GF-D8 (cell line): ENCODE measurements at regions not wholly inside any gene's neighbourhood (a gene's known extent, or its start where the extent isn't known, plus 50 kb on each side); places are given as distances from the start of the nearest gene placed in this dataset.
"Not testable (repeated sequence)": the region's sequence is repeated elsewhere in the genome, so short reads cannot be mapped to it uniquely, and the experiment has no call there.

Experiments
- DNase-seq: peaks from one replicate; lab custom pipeline; 2025; lab: John Stamatoyannopoulos, UW

DNA sequence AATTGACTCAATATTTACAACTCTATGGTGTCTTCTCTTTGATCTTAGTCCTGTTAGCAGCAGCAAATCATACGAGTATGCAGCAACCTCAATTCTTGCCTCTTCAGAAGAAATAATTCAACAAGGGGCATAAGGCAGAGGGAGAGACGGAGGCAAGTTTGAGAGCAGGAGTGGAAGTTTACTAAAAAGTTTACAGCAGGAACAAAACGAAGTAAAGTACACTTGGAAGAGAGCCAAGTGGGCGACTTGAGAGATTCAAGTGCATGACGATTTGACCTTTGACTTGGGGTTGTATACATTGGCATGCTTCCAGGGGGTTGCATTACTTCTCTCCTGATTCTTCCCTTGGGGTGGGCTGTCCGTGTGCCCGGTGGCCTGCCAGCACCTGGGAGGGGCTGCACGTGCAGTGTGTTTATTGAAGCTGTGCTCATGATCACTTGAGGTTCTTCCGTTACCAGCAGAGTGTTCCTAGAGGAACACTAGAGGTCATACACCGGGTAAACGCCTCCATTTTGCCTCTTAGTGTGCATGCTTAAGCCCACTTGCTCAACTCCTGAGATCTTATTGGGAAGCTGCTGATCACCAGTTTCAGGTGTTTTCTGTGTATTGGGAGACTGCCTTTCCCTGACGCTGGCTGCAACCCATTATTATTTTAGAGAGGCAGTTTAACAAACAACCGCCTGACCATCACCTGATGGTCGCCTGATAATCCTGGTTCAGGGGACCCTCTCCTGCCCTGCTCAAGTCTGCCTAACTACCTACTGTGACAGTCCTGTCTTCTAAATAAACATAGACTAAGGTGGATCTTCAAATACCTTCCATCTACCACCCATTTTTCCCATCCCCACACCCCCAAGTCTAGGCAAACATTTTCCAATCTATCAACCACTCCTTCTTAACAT, 172.4 kb upstream of the MYLIP start:
- no peak for DNase-seq

DNA sequence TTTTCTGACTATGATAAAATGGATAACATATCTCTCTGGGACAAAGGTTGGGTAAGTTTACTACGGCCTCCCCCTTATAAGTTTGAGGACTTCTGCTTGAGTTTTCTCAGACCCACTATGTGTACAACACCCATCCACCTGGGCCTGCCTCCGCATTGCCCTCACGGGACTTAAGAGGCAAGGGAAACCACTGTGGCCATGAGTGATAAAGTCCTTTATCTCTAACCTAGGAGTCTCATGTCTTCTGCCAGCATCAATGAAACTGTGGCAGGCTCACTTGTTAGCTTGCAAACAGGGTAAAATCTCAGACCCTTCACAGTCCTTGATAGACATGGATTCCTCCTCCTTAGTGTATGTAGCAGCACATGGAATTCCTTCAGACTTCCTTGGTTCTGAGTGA, 173.4 kb upstream of the MYLIP start:
- DNase-seq = no peak

DNA sequence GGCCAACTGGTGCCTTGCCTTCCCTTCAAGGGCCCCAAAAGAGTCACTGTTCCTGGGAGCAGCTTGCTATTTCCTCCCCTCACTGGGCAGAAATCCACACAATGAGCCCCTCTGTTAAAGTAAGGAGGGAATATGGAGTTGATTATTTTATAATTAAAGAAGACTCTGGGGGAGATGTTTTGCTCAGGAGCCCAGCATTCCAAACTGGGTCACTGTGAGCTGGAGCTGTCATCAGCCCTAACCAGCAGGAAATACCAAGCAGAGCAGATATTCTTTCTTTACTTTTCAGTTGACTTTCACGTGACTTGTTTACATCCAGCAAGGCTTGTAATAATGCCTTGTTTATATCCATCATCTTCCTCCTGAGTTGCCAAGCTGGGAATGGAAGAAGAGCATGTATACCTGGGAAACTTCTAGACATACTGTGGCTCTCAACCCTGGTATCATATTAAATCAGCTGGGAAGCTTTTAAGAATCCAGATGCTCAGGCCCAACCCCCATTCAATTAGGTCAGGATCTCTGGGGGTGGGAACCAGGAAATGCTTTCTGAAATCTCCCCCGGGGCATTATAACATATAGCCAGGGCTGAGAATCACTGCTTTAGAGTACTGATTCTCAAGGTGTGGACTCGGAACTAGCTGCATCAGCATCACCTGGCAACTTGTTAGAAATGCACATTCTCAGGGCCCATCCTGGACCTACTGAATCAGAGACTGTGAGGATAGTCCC, 175.6 kb upstream of the MYLIP start:
- DNase-seq = no peak

GRCh38 chr6:15952231-15953151, 176.4 kb upstream of the MYLIP start:
- no peak for DNase-seq

GRCh38 chr6:15950962-15951569, 177.8 kb upstream of the MYLIP start:
- no peak for DNase-seq

GRCh38 chr6:15949982-15950381, 178.9 kb upstream of the MYLIP start:
- no peak for DNase-seq

DNA sequence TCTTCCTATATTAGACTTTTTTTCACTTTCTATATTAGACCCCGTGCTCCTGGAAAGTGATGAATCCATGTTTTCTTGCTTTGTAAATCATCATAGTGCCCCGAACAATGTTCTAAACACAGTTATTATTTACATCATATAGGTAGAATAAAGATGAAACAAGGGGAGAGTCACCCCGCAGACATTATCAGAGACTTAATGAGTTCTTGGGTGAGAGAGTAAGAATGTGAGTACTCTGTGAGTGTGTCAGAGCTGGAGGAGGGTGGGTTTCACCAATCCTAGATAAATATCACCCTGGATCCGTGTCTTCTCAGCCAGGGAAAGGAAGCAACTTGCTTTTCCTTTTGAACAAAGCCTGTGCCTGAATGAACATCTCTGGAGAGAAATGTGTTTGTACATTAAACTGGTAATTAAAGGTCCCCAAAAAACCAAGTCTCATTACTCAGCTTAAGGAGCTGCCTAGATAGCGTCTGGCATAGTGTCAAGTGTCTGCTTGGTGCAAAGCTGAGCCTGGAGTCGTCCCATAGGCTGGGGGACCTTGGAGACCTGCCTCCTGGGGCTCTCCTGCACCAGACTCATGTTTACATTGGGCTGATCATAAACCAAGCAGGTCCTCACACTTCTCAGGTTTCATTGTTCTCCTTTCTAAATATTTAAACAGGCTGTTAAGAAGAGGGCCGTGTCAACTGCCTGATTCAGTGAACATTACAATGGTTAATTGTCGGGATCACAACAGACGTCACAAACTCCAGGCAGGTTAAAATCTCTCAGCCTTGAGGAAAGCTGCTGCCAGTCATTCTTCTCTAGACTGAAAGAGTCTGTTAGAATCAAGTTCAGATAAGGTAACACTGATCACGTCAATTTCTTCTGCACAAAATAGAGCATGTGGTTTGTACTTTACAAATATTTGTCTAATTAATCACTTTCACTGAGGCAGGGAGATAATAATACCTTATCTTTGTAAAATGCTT, 179.7 kb upstream of the MYLIP start:
- no peak for DNase-seq

- no peak for DNase-seq
Measured at GRCh38 chr6:15947923-15948322, 181.0 kb upstream of the MYLIP start.

DNA sequence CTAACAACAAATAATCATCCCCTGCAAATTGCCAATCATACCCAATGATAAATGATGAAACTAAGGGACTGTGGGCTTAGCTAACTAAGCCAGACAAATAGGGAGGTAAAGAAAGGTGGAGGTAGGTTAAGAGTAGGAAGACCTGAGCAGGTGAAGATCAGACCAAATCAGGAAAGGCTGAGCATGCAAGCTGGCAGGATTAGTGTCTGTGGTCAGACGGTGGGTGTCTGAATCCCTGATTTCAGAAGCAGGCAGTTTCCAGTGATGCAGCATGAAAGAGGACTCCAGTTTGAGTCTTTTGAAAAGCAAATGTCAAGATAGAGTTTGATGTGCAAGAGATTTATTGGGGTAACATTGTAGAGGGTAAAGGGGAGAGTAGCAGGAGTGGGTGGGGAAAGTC, 181.4 kb upstream of the MYLIP start:
- no peak for DNase-seq

- DNase-seq = no peak
Measured at GRCh38 chr6:15946701-15947385, 182.0 kb upstream of the MYLIP start.

GRCh38 chr6:15945593-15946159, 183.2 kb upstream of the MYLIP start:
- DNase-seq = no peak

GRCh38 chr6:15943423-15943822, 185.5 kb upstream of the MYLIP start:
- DNase-seq = no peak

DNA sequence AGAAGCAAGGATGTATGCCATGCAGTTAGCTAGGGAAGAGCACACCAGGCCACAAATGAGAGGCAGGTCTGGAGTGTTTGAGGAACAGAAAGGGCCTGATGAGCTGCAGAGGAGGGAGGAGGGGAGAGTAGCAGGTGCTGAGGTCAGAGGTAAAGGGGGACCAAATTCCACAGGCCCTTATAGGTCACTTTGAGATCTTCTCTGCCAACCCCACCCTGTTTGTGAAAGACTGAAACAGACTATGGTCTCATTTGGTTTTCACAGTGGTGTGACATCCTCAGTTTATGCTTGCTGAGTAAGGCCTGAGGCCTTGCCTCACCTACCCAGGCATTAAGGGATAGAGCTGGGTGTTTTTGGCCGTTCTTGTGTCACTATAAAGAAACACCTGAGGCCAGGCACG, 187.7 kb upstream of the MYLIP start:
- DNase-seq = no peak

DNA sequence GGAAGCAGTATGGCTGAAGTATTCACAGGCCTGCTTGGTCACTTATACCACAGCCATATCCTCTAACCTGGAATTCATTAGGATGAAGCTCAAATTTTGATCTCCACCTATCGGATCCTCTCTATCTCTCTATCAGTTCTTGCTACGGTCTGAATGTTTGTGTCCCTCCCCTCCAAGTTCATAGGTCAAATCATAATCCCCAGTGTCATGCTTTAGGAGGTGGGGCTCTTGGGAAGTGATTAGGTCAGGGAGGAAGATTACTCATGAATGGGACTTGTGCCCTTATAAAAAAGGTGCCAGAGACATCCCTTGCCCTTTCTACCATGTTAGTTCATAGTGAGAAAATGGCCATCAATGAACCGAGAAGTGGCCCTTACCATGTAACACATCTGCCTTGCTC, 190.8 kb upstream of the MYLIP start:
- DNase-seq = no peak

- DNase-seq = no peak
Measured at GRCh38 chr6:15937602-15938001, 191.3 kb upstream of the MYLIP start.

- DNase-seq = no peak
Measured at GRCh38 chr6:15936503-15936902, 192.4 kb upstream of the MYLIP start.

- no peak for DNase-seq
Measured at GRCh38 chr6:15935661-15936060, 193.2 kb upstream of the MYLIP start.

GRCh38 chr6:15931697-15932096, 197.2 kb upstream of the MYLIP start:
- DNase-seq = not testable (repeated sequence)

- no peak for DNase-seq
Measured at GRCh38 chr6:15930207-15930606, 198.7 kb upstream of the MYLIP start.

DNA sequence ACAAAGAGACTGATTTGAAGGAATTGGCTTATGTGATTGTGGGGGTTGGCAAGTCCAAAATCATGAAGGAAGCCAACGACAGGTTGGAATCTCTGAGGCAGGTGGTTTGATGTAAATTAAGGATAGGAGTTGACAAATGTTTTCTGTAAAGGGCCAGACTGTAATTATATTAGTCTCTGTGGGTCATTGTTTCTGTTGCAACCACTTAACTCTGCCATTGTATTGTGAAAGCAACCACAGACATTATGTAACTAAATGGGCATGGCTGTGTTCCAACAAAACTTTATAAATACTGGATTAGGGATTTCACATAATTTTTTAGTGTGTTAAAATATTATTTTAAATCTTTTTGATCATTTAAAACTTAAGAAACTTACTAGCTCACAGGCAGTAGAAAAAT, 199.2 kb upstream of the MYLIP start:
- DNase-seq = no peak
